Adrenal gland (tissue), 9 donors: ENCODE measurements at regions not wholly inside any gene's neighbourhood (a gene's known extent, or its start where the extent isn't known, plus 50 kb on each side); places are given as distances from the start of the nearest gene placed in this dataset.
"Not testable (repeated sequence)": the region's sequence is repeated elsewhere in the genome, so short reads cannot be mapped to it uniquely, and the experiment has no call there.

Experiments
- DNase-seq, 7 donors: peaks; one replicate each; pipeline ENCODE4 v3.0.0-alpha.2; 2019 to 2020
- H3K27ac ChIP-seq, 5 donors: fragments of 200-600 bp; sonication (generic) in 4 of 5; 1 replicate in 3 of 5; 2 replicates in 2 of 5; pipeline versions ENCODE4 v1.5.1 to v1.8.0; 2016 to 2020; ENCODE audit warnings: mild to moderate bottlenecking in 1 of 5
- H3K27me3 ChIP-seq: fragments of 200-600 bp; 2 replicates; pipeline ENCODE4 v1.8.0; 2021
- H3K36me3 ChIP-seq, 2 donors: fragments of 200-600 bp; replicated peaks in 1 of 2; 1 replicate in 1 of 2; 2 replicates in 1 of 2; pipeline versions ENCODE4 v1.5.1 to v1.8.0; 2018 to 2022
- H3K4me1 ChIP-seq, 2 donors: fragments of 200-600 bp; replicated peaks in 1 of 2; 1 replicate in 1 of 2; 2 replicates in 1 of 2; pipeline versions ENCODE4 v1.5.1 to v1.8.0; 2018 to 2021
- H3K4me3 ChIP-seq, 4 donors: fragments of 200-600 bp; sonication (generic) in 3 of 4; one replicate each; pipeline ENCODE4 v1.5.1; 2016 to 2018
- H3K9me3 ChIP-seq, 3 donors: fragments of 200-600 bp; sonication (generic) in 1 of 3; replicated peaks in 1 of 3; 1 replicate in 2 of 3; 2 replicates in 1 of 3; pipeline versions ENCODE4 v1.5.1 to v1.8.0; 2016 to 2021
- CTCF ChIP-seq, 6 experiments: fragments of 450-650 bp in 4 of 6; fragments of 200-600 bp in 2 of 6; sonication (generic) in 1 of 6; IDR thresholded peaks; 1 replicate in 5 of 6; 2 replicates in 1 of 6; pipeline versions ENCODE4 v1.5.1 to v1.8.0; 2016 to 2021; ENCODE audit warnings: antibody characterized with exemption in 6 of 6, mild to moderate bottlenecking in 2 of 6, moderate library complexity in 1 of 6
- POLR2A ChIP-seq, 2 donors: fragments of 450-650 bp; IDR thresholded peaks; one replicate each; pipeline ENCODE4 v1.6.1; 2017; ENCODE audit warnings: antibody characterized with exemption in 2 of 2, mild to moderate bottlenecking in 2 of 2, moderate library complexity in 1 of 2
- WGBS, 4 donors: extraction: QIAGEN DNeasy Blood & Tissue Kit in 2 of 4; methylation state at CpG; one replicate each; pipeline versions ENCODE4 v1.1.5 to v1.1.7; 2013 to 2017; 5-methylcytosine and 5-hydroxymethylcytosine counted together
- intact Hi-C, 2 donors: fragments of 100-400 bp; cut with DNase I; formaldehyde crosslinking; loops; one replicate each; pipeline versions ENCODE4 v1.14.1 to v1.15.0; 2022 to 2023
- donor health status: healthy with polysubstance abuse.
- donor health status: Bipolar disorder and iron deficiency.
- donor health status: DM: yes; HTN: yes; CAD: no.
- donor health status: DM: no; HTN: no; CAD: no.
- donor health status: DM: no; HTN: no; CAD: no.

DNA sequence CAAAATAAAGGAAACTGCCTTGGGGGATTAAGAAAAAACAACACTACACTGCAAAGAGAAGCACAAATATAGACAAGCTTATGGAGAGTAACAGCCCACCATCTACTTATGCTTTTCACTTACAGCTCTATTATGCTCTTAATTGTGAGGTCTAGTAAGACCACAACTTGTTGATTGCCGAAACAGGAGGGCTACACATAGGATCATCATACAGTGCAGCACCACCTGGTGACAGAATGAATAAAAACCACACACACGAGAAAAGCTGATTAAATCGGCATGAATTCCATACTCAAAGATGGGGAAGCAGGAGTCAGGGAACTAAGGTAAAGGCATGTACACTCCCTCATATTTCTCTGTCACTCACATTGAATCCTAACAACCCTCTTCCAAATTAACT, 259.2 kb downstream of the IKZF2 start:
- DNase-seq: peak in 1 of 7 donors; percentile 1
- H3K27ac ChIP-seq: no peak overlapping the region
- no peaks in the 10 kb centered on the region for H3K36me3 ChIP-seq
- TF ChIP-seq POLR2A (IDR thresholded peaks at IDR 0.05) (no peak), CTCF (IDR thresholded peaks at IDR 0.05) (peak in 3 of 6 experiments; percentile 11 to 24 (median 18))
- H3K27me3 ChIP-seq: no peaks in the 10 kb centered on the region
- 35 to 41% (median 39%) methylated on average over 3 of the region's 3 CpGs for WGBS, 4 donors
- intact Hi-C loops: no loop called here
- H3K9me3 ChIP-seq: no peaks in the 10 kb centered on the region
- H3K4me1 ChIP-seq: no peaks in the 10 kb centered on the region
- H3K4me3 ChIP-seq: no peak overlapping the region

- WGBS, 4 donors: 57 to 73% (median 59%) methylated on average over 2 of the region's 2 CpGs
- intact Hi-C loops: no loop called here
These were observed 259.8 kb downstream of the IKZF2 start for GRCh38 chr2:212891580-212891979.

DNA sequence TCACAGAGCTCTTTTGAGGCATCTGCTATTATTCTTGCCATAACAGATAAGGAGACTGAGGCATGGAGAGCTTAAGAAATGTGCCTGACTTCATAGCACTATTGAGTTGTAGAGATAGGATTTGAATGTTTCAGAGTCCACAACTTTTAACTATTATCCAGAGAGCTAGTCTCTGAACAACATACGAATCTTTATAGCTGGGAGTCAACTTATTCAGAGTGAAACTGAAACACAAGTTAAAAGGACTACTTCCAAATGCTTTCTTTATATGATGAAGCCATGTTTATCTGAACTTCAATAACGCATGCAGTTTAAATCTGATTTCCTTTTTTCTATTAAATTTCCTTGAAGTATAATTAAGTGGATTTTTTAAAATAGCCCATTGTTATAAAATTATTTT, 268.8 kb downstream of the IKZF2 start:
- no peak overlapping the region for H3K27ac ChIP-seq
- H3K27me3 ChIP-seq: no peaks in the 10 kb centered on the region
- TF ChIP-seq POLR2A (IDR thresholded peaks at IDR 0.05): no peak
- TF ChIP-seq CTCF (IDR thresholded peaks at IDR 0.05): no peak
- H3K36me3 ChIP-seq: no peaks in the 10 kb centered on the region
- H3K4me3 ChIP-seq: no peak overlapping the region
- intact Hi-C loops: no loop called here
- H3K9me3 ChIP-seq: no peaks in the 10 kb centered on the region
- no peaks in the 10 kb centered on the region for H3K4me1 ChIP-seq
- DNase-seq: no peak
- 75 to 82% (median 79%) methylated on average over 2 of the region's 2 CpGs for WGBS, 4 donors

More at GRCh38 chr2:212891580-212891979, 259.8 kb downstream of the IKZF2 start:
- Histone ChIP-seq H3K36me3 (no peaks in the 10 kb centered on the region), H3K9me3 (no peaks in the 10 kb centered on the region), H3K27me3 (no peaks in the 10 kb centered on the region), H3K27ac (no peak overlapping the region), H3K4me1 (no peaks in the 10 kb centered on the region), H3K4me3 (no peak overlapping the region)
- TF ChIP-seq POLR2A (IDR thresholded peaks at IDR 0.05) (no peak), CTCF (IDR thresholded peaks at IDR 0.05) (no peak)
- DNase-seq: no peak

DNA sequence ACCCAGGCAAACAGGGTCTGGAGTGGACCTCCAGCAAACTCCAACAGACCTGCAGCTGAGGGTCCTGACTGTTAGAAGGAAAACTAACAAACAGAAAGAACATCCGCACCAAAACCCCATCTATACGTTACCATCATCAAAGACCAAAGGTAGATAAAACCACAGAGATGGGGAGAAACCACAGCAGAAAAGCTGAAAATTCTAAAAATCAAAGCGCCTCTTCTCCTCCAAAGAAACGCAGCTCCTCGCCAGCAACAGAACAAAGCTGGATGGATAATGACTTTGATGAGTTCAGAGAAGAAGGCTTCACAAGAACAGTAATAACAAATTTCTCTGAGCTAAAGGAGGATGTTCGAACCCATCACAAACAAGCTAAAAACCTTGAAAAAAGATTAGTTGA, 274.9 kb downstream of the IKZF2 start:
- H3K9me3 ChIP-seq, H3K36me3 ChIP-seq, H3K27me3 ChIP-seq, DNase-seq, H3K27ac ChIP-seq, intact Hi-C loops, H3K4me1 ChIP-seq, H3K4me3 ChIP-seq: not testable (repeated sequence)
- 84 to 90% (median 86%) methylated on average over 6 of the region's 6 CpGs for WGBS, 4 donors

- H3K9me3 ChIP-seq, H3K27ac ChIP-seq, H3K4me1 ChIP-seq, DNase-seq, intact Hi-C loops, H3K4me3 ChIP-seq, H3K27me3 ChIP-seq, H3K36me3 ChIP-seq: not testable (repeated sequence)
- 66 to 83% (median 70%) methylated on average over 5 of the region's 5 CpGs for WGBS, 4 donors
These were observed 275.5 kb downstream of the IKZF2 start for GRCh38 chr2:212875950-212876349.
